Effector CD8-positive, alpha-beta T cell (primary cell): ENCODE measurements at regions not wholly inside any gene's neighbourhood (a gene's known extent, or its start where the extent isn't known, plus 50 kb on each side); places are given as distances from the start of the nearest gene placed in this dataset.
"Not testable (repeated sequence)": the region's sequence is repeated elsewhere in the genome, so short reads cannot be mapped to it uniquely, and the experiment has no call there.

ENCODE experiments used
- DNase-seq: peaks from one replicate; lab custom pipeline; 2025; lab: John Stamatoyannopoulos, UW

DNA sequence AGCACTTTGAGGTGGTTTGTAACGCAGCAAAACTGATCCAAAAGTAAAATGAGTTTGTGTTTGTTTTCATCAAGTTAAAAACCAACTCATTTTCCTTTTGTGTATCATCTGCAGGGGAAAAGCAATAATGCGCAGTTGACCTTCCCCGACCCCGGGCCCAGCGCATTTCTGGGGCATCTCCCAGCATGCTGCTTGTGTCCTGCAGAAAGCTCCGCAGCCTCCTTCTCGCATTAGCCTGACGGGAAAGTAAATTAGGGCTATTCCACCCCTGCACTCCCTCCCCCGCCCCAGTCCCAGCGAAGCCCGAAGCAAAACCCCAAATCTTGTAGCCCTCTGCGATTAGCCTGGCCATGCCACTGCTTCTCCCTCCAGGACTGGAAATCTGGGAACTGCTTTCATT lies 82.0 kb upstream of the PPM1B start:
- DNase-seq, result no peak

GRCh38 chr2:44087036-44087713 lies 81.5 kb upstream of the PPM1B start:
- DNase-seq, result peak; percentile 73

DNA sequence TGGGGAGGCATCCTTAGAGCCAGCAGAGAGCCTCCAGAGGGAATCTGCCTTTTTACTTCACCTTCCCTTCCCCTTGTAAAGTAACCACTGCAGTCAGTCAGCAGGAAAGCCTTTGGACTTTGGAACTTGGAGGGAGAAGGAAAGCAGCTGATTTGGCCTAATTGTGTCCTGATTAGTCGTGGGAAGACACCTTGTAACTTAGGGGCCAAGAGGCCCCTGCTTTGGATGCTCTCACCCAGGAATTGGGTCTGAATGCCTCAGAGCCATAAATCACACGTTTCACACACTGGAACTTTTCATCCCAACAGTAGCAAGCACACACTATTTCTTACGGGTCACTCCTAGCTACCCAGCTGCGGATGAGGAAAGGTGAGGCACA lies 81.0 kb upstream of the PPM1B start:
- no peak for DNase-seq

DNA sequence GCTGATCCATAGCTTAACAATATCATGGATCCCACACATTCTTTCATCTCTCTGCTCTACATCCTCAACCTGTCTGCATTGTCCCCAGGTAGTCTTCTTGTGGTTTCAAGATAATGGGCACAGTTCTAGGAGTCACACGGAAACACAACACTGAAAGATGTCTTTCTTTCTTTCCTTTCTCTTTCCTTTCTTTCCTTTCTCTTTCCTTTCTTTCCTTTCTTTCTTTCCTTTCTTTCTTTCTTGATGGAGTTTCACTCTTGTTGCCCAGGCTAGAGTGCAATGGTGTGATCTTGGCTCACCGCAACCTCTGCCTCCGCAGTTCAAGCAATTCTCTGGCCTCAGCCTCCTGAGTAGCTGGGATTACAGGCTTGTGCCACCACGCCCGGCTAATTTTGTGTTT lies 76.2 kb upstream of the PPM1B start:
- DNase-seq, result not testable (repeated sequence)

DNA sequence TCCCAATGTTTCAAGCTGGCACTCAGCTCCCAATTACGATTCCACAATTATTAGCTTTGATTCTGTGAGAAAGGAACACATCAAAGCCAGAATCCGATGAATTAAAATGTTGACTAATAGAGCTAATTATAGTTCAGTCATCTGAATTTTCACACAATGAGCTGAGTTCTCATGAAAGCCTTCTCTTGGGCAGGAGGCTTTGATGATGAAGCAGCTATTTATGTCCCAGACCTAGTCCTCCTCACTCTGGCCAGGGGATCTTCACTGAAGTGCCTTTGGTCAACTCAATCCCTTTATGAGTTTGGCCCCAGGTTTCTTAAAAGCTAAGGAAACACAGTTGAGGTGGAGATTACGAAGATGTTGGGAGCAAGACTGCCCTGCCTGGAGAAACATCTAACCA lies 74.7 kb upstream of the PPM1B start:
- no peak for DNase-seq

- no peak for DNase-seq
These were observed 71.3 kb upstream of the PPM1B start for GRCh38 chr2:44097322-44097907.

DNA sequence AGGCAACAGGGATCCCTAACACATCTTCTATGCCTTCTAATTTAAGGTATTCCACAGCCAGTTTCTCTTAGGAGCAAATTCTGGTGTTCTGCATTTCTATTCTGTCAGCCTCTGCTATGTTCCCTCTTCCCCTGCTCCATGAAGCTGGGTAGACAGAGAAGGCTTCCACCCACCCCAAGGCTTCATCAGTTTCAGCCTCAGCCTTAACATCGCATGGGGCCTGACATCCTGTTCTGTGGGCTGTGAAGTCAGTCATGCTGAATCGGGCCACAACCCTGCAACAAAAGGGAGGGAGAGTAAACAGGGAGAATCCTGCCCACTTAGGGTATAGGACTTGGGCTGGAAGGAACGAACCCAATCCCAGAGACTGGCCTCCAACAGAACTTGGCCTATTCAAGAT lies 70.6 kb upstream of the PPM1B start:
- no peak for DNase-seq

DNA sequence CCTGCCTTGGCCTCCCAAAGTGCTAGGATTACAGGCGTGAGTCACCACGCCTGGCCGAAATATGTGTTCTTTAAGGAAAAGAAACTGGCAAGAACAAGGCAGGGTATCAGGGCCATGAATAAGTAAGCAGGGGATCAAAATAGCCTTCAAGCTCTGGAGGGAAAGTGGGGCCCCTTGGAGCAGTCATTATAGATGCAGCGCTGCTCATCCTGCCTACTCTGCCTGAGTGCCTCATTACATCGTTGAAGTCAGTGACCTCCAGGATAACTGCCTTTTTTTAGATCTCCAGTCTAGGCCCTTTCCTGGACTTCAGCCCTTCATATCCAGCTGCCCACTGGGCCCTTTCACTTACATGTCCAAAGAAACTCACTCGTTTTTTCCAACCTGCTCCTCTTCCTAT lies 69.8 kb upstream of the PPM1B start:
- DNase-seq, result no peak

DNA sequence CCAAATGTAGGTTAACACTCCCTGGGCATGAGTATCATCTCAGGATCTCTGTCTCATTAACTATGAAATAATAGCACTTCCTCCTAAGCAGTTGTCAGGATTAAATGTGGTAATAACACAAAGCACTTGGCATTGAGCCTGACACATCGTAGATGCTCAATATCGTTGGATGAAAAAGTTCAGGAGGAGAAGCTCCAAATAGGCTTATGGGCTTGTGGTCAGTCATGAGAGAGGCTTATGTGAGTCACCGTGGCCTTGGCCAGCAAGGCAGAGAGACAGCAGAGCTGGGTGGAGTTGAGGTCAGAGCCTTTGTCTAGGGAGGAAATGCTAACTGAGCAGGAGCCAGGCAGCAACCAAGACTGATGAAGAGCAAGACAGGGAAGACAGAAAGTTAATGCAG lies 68.3 kb upstream of the PPM1B start:
- DNase-seq, result no peak

DNA sequence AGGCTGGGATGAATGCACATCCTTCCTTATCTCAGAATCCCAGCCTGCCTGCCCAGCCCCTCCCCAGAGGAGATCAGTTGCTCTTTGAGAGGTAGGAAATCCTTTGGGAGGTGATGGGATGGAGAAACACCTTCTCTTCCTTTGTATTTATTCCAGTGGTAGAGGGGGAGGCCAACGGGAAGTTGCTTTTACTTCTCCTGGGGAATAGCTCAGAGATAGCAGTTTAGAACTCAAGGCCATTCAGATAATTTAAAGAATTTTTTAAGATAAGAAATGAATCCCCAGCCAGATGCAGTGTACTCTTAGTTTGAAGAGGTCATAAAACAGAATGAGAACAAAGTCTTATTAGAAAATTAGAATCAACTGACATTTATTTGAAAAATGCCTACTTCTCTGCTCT lies 67.4 kb upstream of the PPM1B start:
- no peak for DNase-seq

DNA sequence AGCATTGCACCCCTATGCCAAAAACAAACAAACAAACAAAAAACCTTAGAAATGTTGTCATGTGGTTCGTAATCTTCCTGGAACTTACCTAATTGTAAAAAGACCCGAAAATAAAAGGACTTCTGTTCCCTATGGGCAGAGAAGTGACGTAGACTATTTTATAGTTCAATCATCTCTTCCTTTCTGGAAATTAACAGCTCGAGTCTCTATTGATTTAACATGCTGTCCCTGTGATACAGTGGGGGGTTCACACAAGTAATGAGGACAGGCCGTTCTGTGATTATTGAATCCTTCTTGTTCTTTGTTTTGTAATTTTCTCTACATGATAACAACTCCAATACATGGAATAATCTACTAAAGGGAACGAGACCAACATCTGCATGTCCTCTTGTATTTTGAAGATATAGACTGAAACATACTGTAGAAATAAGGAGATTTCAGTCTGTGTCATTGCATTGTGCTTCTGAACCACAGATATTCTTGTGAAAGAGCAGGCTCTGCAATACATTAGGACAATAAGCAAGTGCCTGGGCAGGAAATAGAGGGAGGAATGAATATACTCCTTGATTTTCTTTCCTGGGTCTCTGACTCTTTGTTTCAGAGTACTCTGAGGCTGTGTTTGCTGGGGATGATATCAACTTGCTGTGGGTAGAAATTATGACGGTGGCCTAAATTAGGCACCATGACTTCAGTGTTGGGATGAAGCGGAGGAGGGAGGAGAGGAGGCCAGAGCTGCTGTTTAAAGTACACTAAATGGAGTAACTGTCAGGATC lies 65.7 kb upstream of the PPM1B start:
- DNase-seq, result no peak

GRCh38 chr2:44103639-44104038 lies 65.0 kb upstream of the PPM1B start:
- DNase-seq, result no peak

- no peak for DNase-seq
These were observed 63.8 kb upstream of the PPM1B start for GRCh38 chr2:44104855-44105271.

DNA sequence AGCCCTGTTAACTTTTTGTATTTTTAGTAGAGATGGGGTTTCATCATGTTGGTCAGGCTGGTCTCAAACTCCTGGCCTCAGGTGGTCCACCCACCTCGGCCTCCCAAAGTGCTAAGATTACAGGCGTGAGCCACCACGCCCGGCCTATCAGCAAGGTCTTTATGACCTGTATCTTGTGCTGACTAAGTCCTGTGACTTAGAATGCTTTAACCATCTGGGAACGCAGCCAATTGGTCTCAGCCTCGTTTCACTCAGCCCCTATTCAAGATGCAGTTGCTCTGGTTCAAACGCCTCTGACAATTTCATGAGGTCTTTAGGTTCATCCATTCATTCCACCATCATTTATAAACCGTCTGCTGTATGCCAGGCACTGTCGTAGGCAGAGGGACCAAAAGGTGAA lies 62.2 kb upstream of the PPM1B start:
- not testable (repeated sequence) for DNase-seq

- DNase-seq, result no peak
These were observed 61.5 kb upstream of the PPM1B start for GRCh38 chr2:44107086-44107740.

DNA sequence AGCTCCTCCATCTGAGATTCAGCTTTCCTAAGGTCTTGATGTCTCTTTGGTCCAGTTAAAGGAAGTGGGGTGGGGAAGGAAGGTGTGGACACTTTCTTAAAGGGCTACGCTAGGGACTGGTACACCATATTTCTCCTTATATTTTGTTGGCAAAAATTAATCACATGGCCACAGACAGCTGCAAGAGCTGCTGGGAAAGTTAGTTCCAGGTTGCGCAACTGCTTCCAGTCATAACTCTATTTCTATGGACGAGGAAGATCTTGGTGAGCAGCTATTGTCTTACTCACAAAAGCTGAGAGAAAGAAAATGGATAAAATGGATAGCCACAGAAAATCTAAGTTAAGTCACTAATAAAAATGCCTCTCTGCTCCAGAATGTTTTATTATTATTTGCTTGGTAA lies 60.7 kb upstream of the PPM1B start:
- DNase-seq, result no peak

- no peak for DNase-seq
These were observed 59.5 kb upstream of the PPM1B start for GRCh38 chr2:44109166-44109565.

GRCh38 chr2:44110444-44110843 lies 58.2 kb upstream of the PPM1B start:
- DNase-seq, result no peak

- no peak for DNase-seq
These were observed 56.6 kb upstream of the PPM1B start for GRCh38 chr2:44112096-44112495.

DNA sequence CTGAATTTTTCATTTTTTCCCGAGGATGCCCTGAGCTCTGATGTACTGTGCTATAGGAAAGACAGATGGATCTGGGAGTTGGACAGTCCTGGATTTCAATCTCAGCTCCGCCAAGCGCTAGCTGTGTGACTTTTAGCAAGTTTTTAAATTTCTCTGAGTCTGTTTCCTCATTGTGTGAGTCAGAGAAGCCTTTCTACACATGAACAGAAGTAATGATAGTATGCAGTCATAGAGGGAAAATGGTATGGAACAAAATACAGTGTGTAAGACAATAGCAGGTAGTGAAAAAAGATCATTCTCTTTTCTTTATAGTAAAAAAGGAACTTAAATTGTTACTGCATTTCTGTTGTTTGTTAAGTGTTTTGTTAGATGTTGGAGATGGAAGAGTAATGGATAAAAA lies 52.4 kb upstream of the PPM1B start:
- DNase-seq, result no peak

DNA sequence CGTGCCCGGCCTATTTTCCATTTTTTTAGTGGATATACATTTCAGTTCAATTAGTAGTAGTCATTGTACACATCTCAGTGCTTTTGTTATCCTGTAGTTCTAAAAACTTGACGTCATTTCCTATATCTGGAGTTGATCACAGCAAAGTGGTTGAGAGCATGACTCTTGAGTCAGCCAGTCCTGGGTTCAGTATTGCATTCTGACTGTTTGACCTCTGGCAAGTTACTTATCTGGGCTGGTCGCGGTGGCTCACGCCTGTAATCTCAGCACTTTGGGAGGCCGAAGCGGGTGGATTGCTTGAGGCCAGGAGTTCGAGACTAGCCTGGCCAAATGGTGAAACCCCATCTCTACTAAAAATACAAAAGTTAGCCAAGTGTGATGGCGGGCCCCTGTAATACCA lies 50.4 kb upstream of the PPM1B start:
- DNase-seq, result no peak
